Naive thymus-derived CD8-positive, alpha-beta T cell (primary cell): ENCODE measurements at regions not wholly inside any gene's neighbourhood (a gene's known extent, or its start where the extent isn't known, plus 50 kb on each side); places are given as distances from the start of the nearest gene placed in this dataset.

ENCODE experiments used
- ATAC-seq, 2 donors: fragments of 150-1000 bp; cut with Tn5 transposase in 1 of 2; sonication (Bioruptor Pico), chemical (Tn5 transposase) in 1 of 2; 1 replicate in 1 of 2; 2 replicates in 1 of 2; pipeline ENCODE4 v1.10.0; 2021; ENCODE audit warnings: mild to moderate bottlenecking in 2 of 2, moderate library complexity in 2 of 2
- POLR2A ChIA-PET: fragments of 350-600 bp; sonication (Branson Sonifier 250); formaldehyde crosslinking; loops from one replicate; lab custom pipeline; 2021; ENCODE audit warnings: antibody characterized with exemption; lab: Charles Lee
- DNase-seq, 10 donors: peaks; one replicate each; pipeline versions ENCODE4 v3.0.0 to v3.0.0-alpha.2; 2020 to 2022
- H3K27ac Mint-ChIP-seq, 10 donors: one replicate each; pipeline ENCODE4 v1.8.0; 2020 to 2022; ENCODE audit warnings: mild to moderate bottlenecking in 10 of 10, mixed read lengths in 10 of 10, moderate library complexity in 4 of 10, inconsistent platforms in 1 of 10
- H3K27me3 Mint-ChIP-seq, 5 donors: one replicate each; pipeline ENCODE4 v1.8.0; 2021 to 2022; ENCODE audit warnings: mixed read lengths in 5 of 5
- H3K36me3 Mint-ChIP-seq, 3 donors: one replicate each; pipeline ENCODE4 v1.8.0; 2020 to 2022; ENCODE audit warnings: mixed read lengths in 3 of 3, mild to moderate bottlenecking in 2 of 3, inconsistent platforms in 1 of 3
- H3K4me1 Mint-ChIP-seq, 4 donors: one replicate each; pipeline ENCODE4 v1.8.0; 2021 to 2022; ENCODE audit warnings: mixed read lengths in 4 of 4
- H3K4me3 Mint-ChIP-seq, 10 donors: one replicate each; pipeline ENCODE4 v1.8.0; 2020 to 2022; ENCODE audit warnings: mild to moderate bottlenecking in 10 of 10, mixed read lengths in 10 of 10, moderate library complexity in 6 of 10, inconsistent platforms in 1 of 10
- H3K9me3 Mint-ChIP-seq, 9 donors: one replicate each; pipeline ENCODE4 v1.8.0; 2020 to 2022; ENCODE audit warnings: mixed read lengths in 9 of 9, mild to moderate bottlenecking in 3 of 9, inconsistent platforms in 1 of 9, moderate library complexity in 1 of 9

GRCh38 chr13:38635030-38635429, 51.8 kb upstream of the FREM2 start:
- POLR2A ChIA-PET = no interaction called here
- H3K4me3 Mint-ChIP-seq = no peak overlapping the region

GRCh38 chr13:38636073-38636472, 50.8 kb upstream of the FREM2 start:
- POLR2A ChIA-PET = no interaction called here
- Mint-ChIP-seq H3K27ac (no peak overlapping the region), H3K36me3 (no peaks in the 10 kb centered on the region), H3K9me3 (no peaks in the 10 kb centered on the region), H3K4me3 (no peak overlapping the region), H3K27me3 (peaks cover 0 to 11% (median 3%) of the 10 kb centered on the region in 5 donors), H3K4me1 (no peaks in the 10 kb centered on the region)
- no peak for ATAC-seq
- DNase-seq = no peak

More at GRCh38 chr13:38635030-38635429, 51.8 kb upstream of the FREM2 start:
- H3K4me1 Mint-ChIP-seq = no peaks in the 10 kb centered on the region
- no peak overlapping the region for H3K27ac Mint-ChIP-seq
- ATAC-seq = no peak
- H3K36me3 Mint-ChIP-seq = no peaks in the 10 kb centered on the region
- H3K27me3 Mint-ChIP-seq = peaks cover 0 to 11% (median 3%) of the 10 kb centered on the region in 5 donors
- H3K9me3 Mint-ChIP-seq = no peaks in the 10 kb centered on the region
- DNase-seq = no peak

DNA sequence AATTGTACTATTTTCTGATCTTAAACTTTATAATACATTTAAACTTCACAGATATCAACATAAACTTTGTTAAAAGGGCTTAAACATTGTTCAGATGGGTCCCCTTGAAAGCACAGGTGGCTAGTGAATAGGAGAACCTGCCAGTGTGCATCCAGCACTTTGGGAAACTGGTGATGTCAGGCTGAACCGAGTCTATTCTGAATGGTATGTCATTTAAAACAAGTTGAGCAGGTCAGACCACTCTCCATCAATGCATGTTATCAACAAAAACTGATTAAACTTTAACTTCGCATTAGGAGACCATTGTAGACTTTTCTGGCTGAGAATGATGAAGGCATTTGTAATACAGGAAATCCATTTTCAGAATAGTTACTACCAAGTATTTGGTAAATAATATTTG, 50.1 kb upstream of the FREM2 start:
- Mint-ChIP-seq H3K4me1 (no peaks in the 10 kb centered on the region), H3K36me3 (no peaks in the 10 kb centered on the region), H3K4me3 (no peak overlapping the region), H3K27ac (no peak overlapping the region), H3K9me3 (no peaks in the 10 kb centered on the region), H3K27me3 (peaks cover 0 to 11% (median 3%) of the 10 kb centered on the region in 5 donors)
- DNase-seq (no peak), ATAC-seq (no peak)
- POLR2A ChIA-PET = no interaction called here
